ENCODE measurements at regions not wholly inside any gene's neighbourhood (a gene's known extent, or its start where the extent isn't known, plus 50 kb on each side); places are given as distances from the start of the nearest gene placed in this dataset.

GRCh38 chr2:122636097-122636496 is 880.6 kb downstream of the TSN start:
- H3K9me3 ChIP-seq (ENCODE audit: low read depth), result no peaks in the 10 kb centered on the region
- H2AFZ ChIP-seq, result no peak overlapping the region
- in situ Hi-C loops (cut with MboI), result no loop called here
- peak; percentile 66 for DNase-seq
- no peaks in the 10 kb centered on the region for H4K20me1 ChIP-seq (ENCODE audit: insufficient read depth)
- H3K79me2 ChIP-seq (ENCODE audit: insufficient read depth), result no peaks in the 10 kb centered on the region
- H3K27me3 ChIP-seq (replicated peaks; ENCODE audit: insufficient read depth), result no peaks in the 10 kb centered on the region
- H3K9ac ChIP-seq, result peak overlapping the region; percentile 35; the same call in 1 of the 2 replicates
- H3K27ac ChIP-seq, result peak overlapping the region; percentile 74
- no peaks in the 10 kb centered on the region for H3K9me2 ChIP-seq (ENCODE audit: insufficient read depth)
- peaks cover 30% of the 10 kb centered on the region for H3K4me1 ChIP-seq (ENCODE audit: insufficient read depth)
- peak overlapping the region; percentile 33 for H3K4me2 ChIP-seq (ENCODE audit: unreplicated experiment)
- TF ChIP-seq EZH2 (IDR thresholded peaks at IDR 0.05; ENCODE audit: insufficient read depth, poor library complexity, severe bottlenecking), result no peak
- TF ChIP-seq EZH2phosphoT487 (IDR thresholded peaks at IDR 0.05; ENCODE audit: insufficient read depth, low read depth), result no peak
- no peak overlapping the region for H3K4me3 ChIP-seq
- H3F3A ChIP-seq (ENCODE audit: insufficient read depth), result peaks cover 19% of the 10 kb centered on the region
- no peaks in the 10 kb centered on the region for H3K36me3 ChIP-seq (ENCODE audit: low read depth)

- H3K9ac ChIP-seq, result no peak overlapping the region
- no peaks in the 10 kb centered on the region for H3K27me3 ChIP-seq (replicated peaks; ENCODE audit: insufficient read depth)
- in situ Hi-C loops (cut with MboI), result no loop called here
- H3F3A ChIP-seq (ENCODE audit: insufficient read depth), result peaks cover 18% of the 10 kb centered on the region
- H3K36me3 ChIP-seq (ENCODE audit: low read depth), result no peaks in the 10 kb centered on the region
- H3K79me2 ChIP-seq (ENCODE audit: insufficient read depth), result no peaks in the 10 kb centered on the region
- H3K4me2 ChIP-seq (ENCODE audit: unreplicated experiment), result no peak overlapping the region
- H4K20me1 ChIP-seq (ENCODE audit: insufficient read depth), result no peaks in the 10 kb centered on the region
- DNase-seq, result no peak
- no peak overlapping the region for H3K4me3 ChIP-seq
- 58 to 68% methylated on average over 4 of the region's 4 CpGs for WGBS, 2 experiments (ENCODE audit: low coverage in 1 of 2, low lambda C conversion rate in 2 of 2, missing lambda C conversion rate in 2 of 2)
- H2AFZ ChIP-seq, result no peak overlapping the region
- H3K9me2 ChIP-seq (ENCODE audit: insufficient read depth), result no peaks in the 10 kb centered on the region
- no peak overlapping the region for H3K27ac ChIP-seq
- H3K4me1 ChIP-seq (ENCODE audit: insufficient read depth), result peaks cover 26% of the 10 kb centered on the region
- no peak for TF ChIP-seq EZH2 (IDR thresholded peaks at IDR 0.05; ENCODE audit: insufficient read depth, poor library complexity, severe bottlenecking)
- TF ChIP-seq EZH2phosphoT487 (IDR thresholded peaks at IDR 0.05; ENCODE audit: insufficient read depth, low read depth), result no peak
- H3K9me3 ChIP-seq (ENCODE audit: low read depth), result no peaks in the 10 kb centered on the region
These were observed 883.7 kb downstream of the TSN start for GRCh38 chr2:122639176-122639575.

- H3K9ac ChIP-seq, result no peak overlapping the region
These were observed 884.3 kb downstream of the TSN start for GRCh38 chr2:122639711-122640110.

GRCh38 chr2:122643725-122644329 is 888.4 kb downstream of the TSN start:
- Histone ChIP-seq H3K36me3 (ENCODE audit: low read depth) (no peaks in the 10 kb centered on the region), H3K9me2 (ENCODE audit: insufficient read depth) (no peaks in the 10 kb centered on the region), H3K79me2 (ENCODE audit: insufficient read depth) (no peaks in the 10 kb centered on the region), H4K20me1 (ENCODE audit: insufficient read depth) (no peaks in the 10 kb centered on the region), H3K4me3 (no peak overlapping the region), H3F3A (ENCODE audit: insufficient read depth) (peaks cover 5% of the 10 kb centered on the region; the same call in 1 of the 2 replicates), H3K9ac (no peak overlapping the region), H3K9me3 (ENCODE audit: low read depth) (no peaks in the 10 kb centered on the region), H3K27ac (no peak overlapping the region), H3K27me3 (replicated peaks; ENCODE audit: insufficient read depth) (no peaks in the 10 kb centered on the region), H3K4me1 (ENCODE audit: insufficient read depth) (peaks cover 4% of the 10 kb centered on the region), H2AFZ (0 out of 2 replicates have a peak overlapping the region, but pooled peaks have one; percentile 16), H3K4me2 (ENCODE audit: unreplicated experiment) (no peak overlapping the region)
- 45 to 51% methylated on average over 1 of the region's 1 CpG for WGBS, 2 experiments (ENCODE audit: low coverage in 1 of 2, low lambda C conversion rate in 2 of 2, missing lambda C conversion rate in 2 of 2)
- TF ChIP-seq EZH2 (IDR thresholded peaks at IDR 0.05; ENCODE audit: insufficient read depth, poor library complexity, severe bottlenecking), result no peak
- peak; percentile 80 for DNase-seq
- in situ Hi-C loops (cut with MboI), result no loop called here

More at GRCh38 chr2:122639711-122640110, 884.3 kb downstream of the TSN start:
- no peaks in the 10 kb centered on the region for H4K20me1 ChIP-seq (ENCODE audit: insufficient read depth)
- no peak for DNase-seq
- H3K4me1 ChIP-seq (ENCODE audit: insufficient read depth), result peaks cover 22% of the 10 kb centered on the region
- H3K79me2 ChIP-seq (ENCODE audit: insufficient read depth), result no peaks in the 10 kb centered on the region
- H3K9me2 ChIP-seq (ENCODE audit: insufficient read depth), result no peaks in the 10 kb centered on the region
- 63 to 68% methylated on average over 2 of the region's 2 CpGs for WGBS, 2 experiments (ENCODE audit: low coverage in 1 of 2, low lambda C conversion rate in 2 of 2, missing lambda C conversion rate in 2 of 2)
- no peaks in the 10 kb centered on the region for H3K27me3 ChIP-seq (replicated peaks; ENCODE audit: insufficient read depth)
- H3F3A ChIP-seq (ENCODE audit: insufficient read depth), result peaks cover 14% of the 10 kb centered on the region
- no peak overlapping the region for H2AFZ ChIP-seq
- no peak overlapping the region for H3K27ac ChIP-seq
- no peak overlapping the region for H3K4me2 ChIP-seq (ENCODE audit: unreplicated experiment)
- H3K9me3 ChIP-seq (ENCODE audit: low read depth), result no peaks in the 10 kb centered on the region
- H3K36me3 ChIP-seq (ENCODE audit: low read depth), result no peaks in the 10 kb centered on the region
- TF ChIP-seq EZH2 (IDR thresholded peaks at IDR 0.05; ENCODE audit: insufficient read depth, poor library complexity, severe bottlenecking) (no peak), EZH2phosphoT487 (IDR thresholded peaks at IDR 0.05; ENCODE audit: insufficient read depth, low read depth) (no peak)
- no peak overlapping the region for H3K4me3 ChIP-seq
- in situ Hi-C loops (cut with MboI), result no loop called here

GRCh38 chr2:122651236-122651635 is 895.8 kb downstream of the TSN start:
- H3K27me3 ChIP-seq (replicated peaks; ENCODE audit: insufficient read depth), result no peaks in the 10 kb centered on the region
- TF ChIP-seq EZH2phosphoT487 (IDR thresholded peaks at IDR 0.05; ENCODE audit: insufficient read depth, low read depth) (no peak), EZH2 (IDR thresholded peaks at IDR 0.05; ENCODE audit: insufficient read depth, poor library complexity, severe bottlenecking) (no peak)
- no peaks in the 10 kb centered on the region for H3F3A ChIP-seq (ENCODE audit: insufficient read depth)
- H3K4me1 ChIP-seq (ENCODE audit: insufficient read depth), result no peaks in the 10 kb centered on the region
- H4K20me1 ChIP-seq (ENCODE audit: insufficient read depth), result no peaks in the 10 kb centered on the region
- H3K9ac ChIP-seq, result no peak overlapping the region
- in situ Hi-C loops (cut with MboI), result no loop called here
- H3K36me3 ChIP-seq (ENCODE audit: low read depth), result no peaks in the 10 kb centered on the region
- 39 to 43% methylated on average over 2 of the region's 2 CpGs for WGBS, 2 experiments (ENCODE audit: low coverage in 1 of 2, low lambda C conversion rate in 2 of 2, missing lambda C conversion rate in 2 of 2)
- no peak overlapping the region for H3K4me3 ChIP-seq
- DNase-seq, result no peak
- no peak overlapping the region for H3K4me2 ChIP-seq (ENCODE audit: unreplicated experiment)
- H3K27ac ChIP-seq, result no peak overlapping the region
- H2AFZ ChIP-seq, result no peak overlapping the region
- no peaks in the 10 kb centered on the region for H3K79me2 ChIP-seq (ENCODE audit: insufficient read depth)
- H3K9me3 ChIP-seq (ENCODE audit: low read depth), result no peaks in the 10 kb centered on the region
- H3K9me2 ChIP-seq (ENCODE audit: insufficient read depth), result no peaks in the 10 kb centered on the region
